ENCODE measurements at regions not wholly inside any gene's neighbourhood (a gene's known extent, or its start where the extent isn't known, plus 50 kb on each side); places are given as distances from the start of the nearest gene placed in this dataset.

GRCh38 chr4:115353370-115353769 lies 239.9 kb upstream of the NDST4 start:
- no peak for DNase-seq (ENCODE audit: low spot score in 2 of 2)

GRCh38 chr4:115343171-115343570 lies 229.8 kb upstream of the NDST4 start:
- Histone ChIP-seq H3K36me3 (no peaks in the 10 kb centered on the region), H3K27me3 (no peaks in the 10 kb centered on the region), H3K9me3 (no peaks in the 10 kb centered on the region), H3K27ac (no peak overlapping the region), H3K4me1 (no peaks in the 10 kb centered on the region), H3K4me3 (no peak overlapping the region)
- no peak for DNase-seq (ENCODE audit: low spot score in 2 of 2)
- TF ChIP-seq, protein P1, sequence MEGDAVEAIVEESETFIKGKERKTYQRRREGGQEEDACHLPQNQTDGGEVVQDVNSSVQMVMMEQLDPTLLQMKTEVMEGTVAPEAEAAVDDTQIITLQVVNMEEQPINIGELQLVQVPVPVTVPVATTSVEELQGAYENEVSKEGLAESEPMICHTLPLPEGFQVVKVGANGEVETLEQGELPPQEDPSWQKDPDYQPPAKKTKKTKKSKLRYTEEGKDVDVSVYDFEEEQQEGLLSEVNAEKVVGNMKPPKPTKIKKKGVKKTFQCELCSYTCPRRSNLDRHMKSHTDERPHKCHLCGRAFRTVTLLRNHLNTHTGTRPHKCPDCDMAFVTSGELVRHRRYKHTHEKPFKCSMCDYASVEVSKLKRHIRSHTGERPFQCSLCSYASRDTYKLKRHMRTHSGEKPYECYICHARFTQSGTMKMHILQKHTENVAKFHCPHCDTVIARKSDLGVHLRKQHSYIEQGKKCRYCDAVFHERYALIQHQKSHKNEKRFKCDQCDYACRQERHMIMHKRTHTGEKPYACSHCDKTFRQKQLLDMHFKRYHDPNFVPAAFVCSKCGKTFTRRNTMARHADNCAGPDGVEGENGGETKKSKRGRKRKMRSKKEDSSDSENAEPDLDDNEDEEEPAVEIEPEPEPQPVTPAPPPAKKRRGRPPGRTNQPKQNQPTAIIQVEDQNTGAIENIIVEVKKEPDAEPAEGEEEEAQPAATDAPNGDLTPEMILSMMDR (IDR thresholded peaks at IDR 0.05), result no peak
- TF ChIP-seq POLR2A (IDR thresholded peaks at IDR 0.05) (no peak), POLR2AphosphoS5 (IDR thresholded peaks at IDR 0.05) (no peak), EP300 (IDR thresholded peaks at IDR 0.05) (no peak)

More at GRCh38 chr4:115353370-115353769, 239.9 kb upstream of the NDST4 start:
- TF ChIP-seq, protein P1 (IDR thresholded peaks at IDR 0.05), result no peak
- TF ChIP-seq POLR2AphosphoS5 (IDR thresholded peaks at IDR 0.05) (no peak), POLR2A (IDR thresholded peaks at IDR 0.05) (no peak), EP300 (IDR thresholded peaks at IDR 0.05) (no peak)
- Histone ChIP-seq H3K36me3 (no peaks in the 10 kb centered on the region), H3K27ac (no peak overlapping the region), H3K9me3 (peaks cover 8% of the 10 kb centered on the region), H3K4me1 (no peaks in the 10 kb centered on the region), H3K4me3 (no peak overlapping the region), H3K27me3 (no peaks in the 10 kb centered on the region)
- 97% methylated on average over 1 of the region's 1 CpG for WGBS

DNA sequence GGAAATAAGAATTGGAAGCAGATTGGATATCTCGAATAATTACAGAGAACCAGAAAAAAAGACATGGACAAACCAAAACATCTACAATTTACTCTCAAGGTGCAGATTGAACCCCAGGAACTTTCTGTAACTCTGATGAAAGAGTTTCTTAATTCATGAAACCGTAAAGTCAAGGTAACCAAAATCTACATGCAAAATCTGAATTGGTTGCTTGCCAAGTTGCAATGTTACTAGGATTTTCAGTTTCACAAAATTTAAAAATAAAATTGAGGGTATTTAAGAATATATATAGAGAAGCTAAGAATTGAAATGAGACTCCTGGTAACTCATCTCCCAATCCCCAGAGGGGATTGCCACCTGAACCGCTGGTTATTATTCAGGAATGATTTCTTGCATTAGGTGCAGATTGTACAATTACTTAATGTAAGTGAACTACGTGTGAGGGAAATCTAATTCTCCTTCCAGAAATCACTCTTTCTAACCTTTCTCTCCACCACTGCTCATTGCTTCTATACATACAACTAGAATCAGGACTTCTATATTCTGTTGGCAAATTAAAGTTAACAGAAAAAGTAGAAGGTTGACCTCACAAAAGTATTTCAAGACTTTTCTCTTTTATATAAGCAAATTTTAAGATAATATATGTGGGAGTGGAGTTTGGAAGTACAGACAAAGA lies 221.5 kb upstream of the NDST4 start:
- no peaks in the 10 kb centered on the region for H3K36me3 ChIP-seq
- H3K27me3 ChIP-seq, result no peaks in the 10 kb centered on the region
- no peak overlapping the region for H3K4me3 ChIP-seq
- DNase-seq (ENCODE audit: low spot score in 2 of 2), result no peak
- WGBS, result 57% methylated on average over 4 of the region's 4 CpGs
- no peak for TF ChIP-seq POLR2A (IDR thresholded peaks at IDR 0.05)
- no peak for TF ChIP-seq POLR2AphosphoS5 (IDR thresholded peaks at IDR 0.05)
- no peaks in the 10 kb centered on the region for H3K4me1 ChIP-seq
- no peak overlapping the region for H3K27ac ChIP-seq
- no peaks in the 10 kb centered on the region for H3K9me3 ChIP-seq

GRCh38 chr4:115332078-115332477 lies 218.7 kb upstream of the NDST4 start:
- whole genome bisulfite sequencing, result 44% methylated on average over 1 of the region's 1 CpG
- Histone ChIP-seq H3K4me1 (no peaks in the 10 kb centered on the region), H3K9me3 (no peaks in the 10 kb centered on the region), H3K27me3 (no peaks in the 10 kb centered on the region), H3K4me3 (no peak overlapping the region), H3K36me3 (no peaks in the 10 kb centered on the region), H3K27ac (no peak overlapping the region)
- no peak for DNase-seq (ENCODE audit: low spot score in 2 of 2)
- TF ChIP-seq POLR2A (IDR thresholded peaks at IDR 0.05) (no peak), EP300 (IDR thresholded peaks at IDR 0.05) (no peak), POLR2AphosphoS5 (IDR thresholded peaks at IDR 0.05) (no peak)
- TF ChIP-seq, protein P1 (IDR thresholded peaks at IDR 0.05), result no peak

- Histone ChIP-seq H3K4me1 (no peaks in the 10 kb centered on the region), H3K27me3 (no peaks in the 10 kb centered on the region), H3K9me3 (no peaks in the 10 kb centered on the region), H3K27ac (no peak overlapping the region), H3K36me3 (no peaks in the 10 kb centered on the region), H3K4me3 (no peak overlapping the region)
- TF ChIP-seq POLR2AphosphoS5 (IDR thresholded peaks at IDR 0.05), result no peak
- TF ChIP-seq, protein P1 (IDR thresholded peaks at IDR 0.05), result no peak
- DNase-seq (ENCODE audit: low spot score in 2 of 2), result no peak
- 83% methylated on average over 2 of the region's 2 CpGs for WGBS
These were observed 217.8 kb upstream of the NDST4 start for GRCh38 chr4:115331241-115331640.

DNA sequence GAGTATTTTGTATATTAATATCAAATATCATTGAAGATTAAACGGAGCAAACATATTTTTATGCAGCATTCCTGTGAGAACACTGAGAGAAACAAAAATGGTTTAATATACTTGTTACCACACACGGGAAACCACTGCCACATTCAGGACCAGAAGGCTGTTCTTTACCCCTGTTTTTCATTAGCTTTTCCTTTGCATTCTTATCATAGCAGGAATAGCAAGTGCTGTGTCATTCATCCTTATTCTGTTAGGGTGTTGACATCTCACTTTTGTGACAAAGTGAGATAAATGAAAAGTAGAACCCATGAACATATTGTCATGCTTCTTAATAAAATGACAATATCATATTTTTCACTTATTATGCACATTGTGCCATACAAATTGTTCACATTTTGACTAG lies 212.4 kb upstream of the NDST4 start:
- 46% methylated on average over 2 of the region's 2 CpGs for WGBS

More for the DNA sequence above, 212.4 kb upstream of the NDST4 start:
- Histone ChIP-seq H3K27me3 (no peaks in the 10 kb centered on the region), H3K36me3 (no peaks in the 10 kb centered on the region), H3K27ac (no peak overlapping the region), H3K4me1 (no peaks in the 10 kb centered on the region), H3K9me3 (no peaks in the 10 kb centered on the region), H3K4me3 (no peak overlapping the region)
- DNase-seq (ENCODE audit: low spot score in 2 of 2), result no peak
- TF ChIP-seq, protein P1 (IDR thresholded peaks at IDR 0.05), result no peak
- TF ChIP-seq EP300 (IDR thresholded peaks at IDR 0.05) (no peak), POLR2A (IDR thresholded peaks at IDR 0.05) (no peak)

Data from suprapubic skin (tissue), 4 donors.